Keratinocyte (primary cell): ENCODE measurements at regions not wholly inside any gene's neighbourhood (a gene's known extent, or its start where the extent isn't known, plus 50 kb on each side); places are given as distances from the start of the nearest gene placed in this dataset.
"Not testable (repeated sequence)": the region's sequence is repeated elsewhere in the genome, so short reads cannot be mapped to it uniquely, and the experiment has no call there.

Experiments
- EZH2 ChIP-seq: IDR thresholded peaks from one replicate; pipeline ENCODE4 v1.6.1; 2012; ENCODE audit warnings: inconsistent platforms, mild to moderate bottlenecking, low read length, moderate library complexity
- TF ChIP-seq, protein P1 (sequence below), 3 experiments: IDR thresholded peaks in 1 of 3; conservative IDR thresholded peaks in 1 of 3; optimal IDR thresholded peaks in 1 of 3; 2 replicates in 2 of 3; 3 replicates in 1 of 3; pipeline versions ENCODE3 to v1.5.1; 2011; ENCODE audit warnings: low read length in 3 of 3, mild to moderate bottlenecking in 3 of 3, moderate library complexity in 2 of 3, control low read depth in 1 of 3, inconsistent platforms in 1 of 3; ENCODE audit not compliant: insufficient read depth in 2 of 3; ENCODE audit errors: extremely low read depth in 1 of 3

- TF ChIP-seq, protein P1, sequence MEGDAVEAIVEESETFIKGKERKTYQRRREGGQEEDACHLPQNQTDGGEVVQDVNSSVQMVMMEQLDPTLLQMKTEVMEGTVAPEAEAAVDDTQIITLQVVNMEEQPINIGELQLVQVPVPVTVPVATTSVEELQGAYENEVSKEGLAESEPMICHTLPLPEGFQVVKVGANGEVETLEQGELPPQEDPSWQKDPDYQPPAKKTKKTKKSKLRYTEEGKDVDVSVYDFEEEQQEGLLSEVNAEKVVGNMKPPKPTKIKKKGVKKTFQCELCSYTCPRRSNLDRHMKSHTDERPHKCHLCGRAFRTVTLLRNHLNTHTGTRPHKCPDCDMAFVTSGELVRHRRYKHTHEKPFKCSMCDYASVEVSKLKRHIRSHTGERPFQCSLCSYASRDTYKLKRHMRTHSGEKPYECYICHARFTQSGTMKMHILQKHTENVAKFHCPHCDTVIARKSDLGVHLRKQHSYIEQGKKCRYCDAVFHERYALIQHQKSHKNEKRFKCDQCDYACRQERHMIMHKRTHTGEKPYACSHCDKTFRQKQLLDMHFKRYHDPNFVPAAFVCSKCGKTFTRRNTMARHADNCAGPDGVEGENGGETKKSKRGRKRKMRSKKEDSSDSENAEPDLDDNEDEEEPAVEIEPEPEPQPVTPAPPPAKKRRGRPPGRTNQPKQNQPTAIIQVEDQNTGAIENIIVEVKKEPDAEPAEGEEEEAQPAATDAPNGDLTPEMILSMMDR (optimal IDR thresholded peaks at IDR 0.05 in 1 of 3, IDR thresholded peaks at IDR 0.05 in 1 of 3, conservative IDR thresholded peaks at IDR 0.05 in 1 of 3; ENCODE audit: extremely low read depth in 1 of 3, insufficient read depth in 2 of 3, low read length in 3 of 3), result not testable (repeated sequence)
- TF ChIP-seq EZH2, result not testable (repeated sequence)
These were observed 290.3 kb upstream of the NPAP1 start for GRCh38 chr15:24385258-24385657.
